Keratinocyte (primary cell): ENCODE measurements at regions not wholly inside any gene's neighbourhood (a gene's known extent, or its start where the extent isn't known, plus 50 kb on each side); places are given as distances from the start of the nearest gene placed in this dataset.

Source experiments
- DNase-seq: peaks from one replicate; pipeline ENCODE4 v3.0.0-alpha.2; 2011; ENCODE audit warnings: low read depth, missing footprints, low spot score
- FAIRE-seq: peaks from 2 replicates; lab custom pipeline; 2011; peaks lifted over from hg19 to GRCh38; lab: Jason Lieb, UNC
- H2AFZ ChIP-seq: 2 replicates; pipeline ENCODE4 v1.6.0; 2012; ENCODE audit warnings: low read length, control low read depth, inconsistent platforms; ENCODE audit not compliant: control insufficient read depth
- H3K27ac ChIP-seq: 2 replicates; pipeline ENCODE4 v1.5.1; 2011; ENCODE audit warnings: low read length; ENCODE audit not compliant: control insufficient read depth, insufficient read depth
- H3K27me3 ChIP-seq: 3 replicates; pipeline ENCODE4 v1.6.0; 2011; ENCODE audit warnings: low read length; ENCODE audit not compliant: control insufficient read depth, insufficient read depth; ENCODE audit errors: extremely low read depth
- H3K36me3 ChIP-seq, 2 experiments: 2 replicates in 1 of 2; 3 replicates in 1 of 2; pipeline ENCODE4 v1.5.1; 2011; ENCODE audit warnings: low read length in 2 of 2, mild to moderate bottlenecking in 1 of 2; ENCODE audit not compliant: control insufficient read depth in 2 of 2, insufficient read depth in 2 of 2; ENCODE audit errors: extremely low read depth in 1 of 2
- H3K4me1 ChIP-seq: 3 replicates; pipeline ENCODE4 v1.5.1; 2011; ENCODE audit warnings: low read length; ENCODE audit not compliant: control insufficient read depth, insufficient read depth; ENCODE audit errors: extremely low read depth
- H3K4me2 ChIP-seq: 3 replicates; pipeline ENCODE4 v1.6.0; 2011; ENCODE audit warnings: low read depth, low read length; ENCODE audit not compliant: control insufficient read depth, insufficient read depth; ENCODE audit errors: extremely low read depth
- H3K4me3 ChIP-seq, 3 experiments: fragments of 200-600 bp in 1 of 3; sonication (generic) in 1 of 3; 2 replicates in 2 of 3; 3 replicates in 1 of 3; pipeline ENCODE4 v1.5.1; 2011 to 2016; ENCODE audit warnings: low read length in 3 of 3, mild to moderate bottlenecking in 3 of 3, control low read depth in 2 of 3, inconsistent platforms in 1 of 3, low read depth in 1 of 3, mixed read lengths in 1 of 3, mixed run types in 1 of 3, moderate library complexity in 1 of 3; ENCODE audit not compliant: control insufficient read depth in 2 of 3, insufficient read depth in 2 of 3; ENCODE audit errors: extremely low read depth in 1 of 3
- H3K79me2 ChIP-seq: 2 replicates; pipeline ENCODE4 v1.6.0; 2012; ENCODE audit warnings: low read length; ENCODE audit not compliant: control insufficient read depth, insufficient read depth
- H3K9ac ChIP-seq: 3 replicates; pipeline ENCODE4 v1.6.0; 2011; ENCODE audit warnings: low read length; ENCODE audit not compliant: control insufficient read depth, insufficient read depth; ENCODE audit errors: extremely low read depth
- H3K9me1 ChIP-seq: 3 replicates; pipeline ENCODE4 v1.6.0; 2011; ENCODE audit warnings: low read length; ENCODE audit not compliant: control insufficient read depth, insufficient read depth; ENCODE audit errors: extremely low read depth
- H3K9me3 ChIP-seq: 2 replicates; pipeline ENCODE4 v1.5.1; 2012; ENCODE audit warnings: low read depth, low read length; ENCODE audit not compliant: control insufficient read depth
- H4K20me1 ChIP-seq: 3 replicates; pipeline ENCODE4 v1.6.0; 2011; ENCODE audit warnings: low read length; ENCODE audit not compliant: control insufficient read depth, insufficient read depth; ENCODE audit errors: extremely low read depth
- EZH2 ChIP-seq: IDR thresholded peaks from one replicate; pipeline ENCODE4 v1.6.1; 2012; ENCODE audit warnings: inconsistent platforms, mild to moderate bottlenecking, low read length, moderate library complexity
- dilution Hi-C: fragments of 300-500 bp; cut with MboI; formaldehyde crosslinking; loops from one replicate; pipeline ENCODE4 v1.7.0; 2020; ENCODE audit warnings: low sequenced_read_pairs; ENCODE audit not compliant: extremely low pct_ligation_motif_present
- TF ChIP-seq, protein P1 (sequence below), 3 experiments: IDR thresholded peaks in 1 of 3; conservative IDR thresholded peaks in 1 of 3; optimal IDR thresholded peaks in 1 of 3; 2 replicates in 2 of 3; 3 replicates in 1 of 3; pipeline versions ENCODE3 to v1.5.1; 2011; ENCODE audit warnings: low read length in 3 of 3, mild to moderate bottlenecking in 3 of 3, moderate library complexity in 2 of 3, control low read depth in 1 of 3, inconsistent platforms in 1 of 3; ENCODE audit not compliant: insufficient read depth in 2 of 3; ENCODE audit errors: extremely low read depth in 1 of 3

DNA sequence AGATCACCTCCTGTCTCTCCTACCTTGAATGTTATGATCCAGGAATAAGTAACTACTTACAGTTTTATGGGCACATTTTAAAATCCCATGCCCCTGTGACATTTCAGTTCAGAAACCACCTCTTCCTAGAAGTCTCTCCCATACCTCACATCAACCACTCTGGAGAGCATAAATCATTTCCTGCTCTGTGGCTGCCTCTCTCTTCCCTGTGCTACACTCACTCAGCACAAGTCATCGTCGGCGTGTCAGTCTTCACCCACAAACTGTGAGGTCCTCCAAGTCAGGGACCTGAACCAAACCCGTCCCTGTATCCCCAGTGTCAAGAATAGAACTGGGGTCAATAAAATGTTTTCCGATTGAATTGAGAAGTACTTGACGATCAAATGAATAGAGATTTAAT lies 863.3 kb downstream of the BCL11B start:
- TF ChIP-seq EZH2 = no peak
- TF ChIP-seq, protein P1, sequence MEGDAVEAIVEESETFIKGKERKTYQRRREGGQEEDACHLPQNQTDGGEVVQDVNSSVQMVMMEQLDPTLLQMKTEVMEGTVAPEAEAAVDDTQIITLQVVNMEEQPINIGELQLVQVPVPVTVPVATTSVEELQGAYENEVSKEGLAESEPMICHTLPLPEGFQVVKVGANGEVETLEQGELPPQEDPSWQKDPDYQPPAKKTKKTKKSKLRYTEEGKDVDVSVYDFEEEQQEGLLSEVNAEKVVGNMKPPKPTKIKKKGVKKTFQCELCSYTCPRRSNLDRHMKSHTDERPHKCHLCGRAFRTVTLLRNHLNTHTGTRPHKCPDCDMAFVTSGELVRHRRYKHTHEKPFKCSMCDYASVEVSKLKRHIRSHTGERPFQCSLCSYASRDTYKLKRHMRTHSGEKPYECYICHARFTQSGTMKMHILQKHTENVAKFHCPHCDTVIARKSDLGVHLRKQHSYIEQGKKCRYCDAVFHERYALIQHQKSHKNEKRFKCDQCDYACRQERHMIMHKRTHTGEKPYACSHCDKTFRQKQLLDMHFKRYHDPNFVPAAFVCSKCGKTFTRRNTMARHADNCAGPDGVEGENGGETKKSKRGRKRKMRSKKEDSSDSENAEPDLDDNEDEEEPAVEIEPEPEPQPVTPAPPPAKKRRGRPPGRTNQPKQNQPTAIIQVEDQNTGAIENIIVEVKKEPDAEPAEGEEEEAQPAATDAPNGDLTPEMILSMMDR (optimal IDR thresholded peaks at IDR 0.05 in 1 of 3, IDR thresholded peaks at IDR 0.05 in 1 of 3, conservative IDR thresholded peaks at IDR 0.05 in 1 of 3; ENCODE audit: extremely low read depth in 1 of 3, insufficient read depth in 2 of 3, low read length in 3 of 3) = no peak
- H3K79me2 ChIP-seq = no peaks in the 10 kb centered on the region
- H3K9ac ChIP-seq = no peak overlapping the region
- no peak for FAIRE-seq
- dilution Hi-C loops = no loop called here
- H3K9me1 ChIP-seq = no peaks in the 10 kb centered on the region
- H3K4me2 ChIP-seq = no peak overlapping the region
- DNase-seq = no peak
- H3K36me3 ChIP-seq = no peaks in the 10 kb centered on the region
- no peak overlapping the region for H2AFZ ChIP-seq
- no peaks in the 10 kb centered on the region for H3K9me3 ChIP-seq
- H3K27me3 ChIP-seq = no peaks in the 10 kb centered on the region
- no peak overlapping the region for H3K4me3 ChIP-seq
- H3K27ac ChIP-seq = no peak overlapping the region
- H3K4me1 ChIP-seq = peaks cover 9% of the 10 kb centered on the region
- no peaks in the 10 kb centered on the region for H4K20me1 ChIP-seq

DNA sequence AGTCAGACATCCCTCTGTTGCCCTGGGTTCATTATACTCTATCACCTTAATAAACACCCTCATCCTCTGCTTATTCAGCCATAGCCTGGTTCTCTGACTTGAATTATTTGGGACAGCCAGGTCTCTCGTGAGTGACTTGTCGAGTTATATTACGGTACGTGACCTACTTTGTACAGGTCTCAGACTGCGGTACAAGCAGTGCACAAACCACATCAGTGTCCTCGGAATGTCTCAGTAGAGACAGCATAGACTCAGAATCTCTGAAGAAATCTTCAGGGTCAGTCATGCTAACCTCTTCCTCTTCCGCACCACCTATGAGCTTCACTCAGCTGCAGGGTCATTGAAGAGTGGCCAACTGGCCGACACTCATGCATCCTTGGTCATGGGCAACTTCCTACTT lies 860.8 kb downstream of the BCL11B start:
- dilution Hi-C loops = no loop called here

More for the DNA sequence above, 860.8 kb downstream of the BCL11B start:
- Histone ChIP-seq H3K9me3 (no peaks in the 10 kb centered on the region), H3K79me2 (no peaks in the 10 kb centered on the region), H3K9me1 (no peaks in the 10 kb centered on the region), H3K9ac (no peak overlapping the region), H4K20me1 (no peaks in the 10 kb centered on the region), H2AFZ (no peak overlapping the region), H3K4me3 (no peak overlapping the region), H3K27ac (no peak overlapping the region), H3K4me2 (no peak overlapping the region), H3K4me1 (peaks cover 12% of the 10 kb centered on the region), H3K27me3 (no peaks in the 10 kb centered on the region), H3K36me3 (no peaks in the 10 kb centered on the region)
- FAIRE-seq (no peak), DNase-seq (no peak)
- TF ChIP-seq, protein P1 (optimal IDR thresholded peaks at IDR 0.05 in 1 of 3, IDR thresholded peaks at IDR 0.05 in 1 of 3, conservative IDR thresholded peaks at IDR 0.05 in 1 of 3; ENCODE audit: extremely low read depth in 1 of 3, insufficient read depth in 2 of 3, low read length in 3 of 3) = no peak
- no peak for TF ChIP-seq EZH2
